ENCODE measurements at regions not wholly inside any gene's neighbourhood (a gene's known extent, or its start where the extent isn't known, plus 50 kb on each side); places are given as distances from the start of the nearest gene placed in this dataset.
A peak's percentile ranks its signal among the peaks of the same experiment; 100 is the strongest.
"Not testable (repeated sequence)": the region's sequence is repeated elsewhere in the genome, so short reads cannot be mapped to it uniquely, and the experiment has no call there.

DNA sequence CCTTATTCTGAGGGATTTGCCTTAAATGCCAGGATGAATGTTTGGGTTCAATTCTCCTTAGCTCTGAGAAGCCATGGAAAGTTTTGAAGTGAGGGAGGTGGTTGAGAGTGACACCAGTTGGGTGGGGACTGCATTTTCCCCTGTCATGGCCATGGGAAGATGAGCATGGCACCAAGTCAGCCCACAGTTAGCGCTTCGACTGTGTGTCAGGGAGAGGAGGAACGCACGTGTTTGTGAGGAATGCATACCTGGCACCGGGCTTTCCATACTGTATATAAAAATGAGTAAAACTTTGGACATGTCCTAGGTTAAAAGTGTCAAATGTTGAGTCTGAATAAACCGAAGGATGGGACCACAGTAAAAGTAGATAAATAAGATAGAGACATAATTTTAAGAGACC, 187.5 kb upstream of the KL start:
- DNase-seq = no peak

DNA sequence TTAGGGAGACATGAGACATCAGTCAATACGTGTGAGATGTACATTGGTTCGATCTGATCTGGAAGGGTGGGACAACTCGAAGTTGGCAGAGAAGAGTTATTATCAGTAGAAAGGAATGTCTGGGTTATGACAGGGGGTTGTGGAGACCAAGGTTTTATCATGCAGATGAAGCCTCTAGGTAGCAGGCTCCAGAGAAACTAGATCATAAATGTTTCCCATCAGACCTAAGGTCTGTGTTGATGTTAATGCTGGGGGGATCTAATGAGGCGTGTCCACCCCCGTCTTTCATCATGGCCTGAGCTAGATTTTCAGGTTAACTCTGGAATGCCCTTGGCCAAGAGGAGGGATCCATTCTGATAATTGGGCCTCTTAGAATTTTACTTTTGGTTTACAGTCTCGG, 187.0 kb upstream of the KL start:
- no peak for DNase-seq

DNA sequence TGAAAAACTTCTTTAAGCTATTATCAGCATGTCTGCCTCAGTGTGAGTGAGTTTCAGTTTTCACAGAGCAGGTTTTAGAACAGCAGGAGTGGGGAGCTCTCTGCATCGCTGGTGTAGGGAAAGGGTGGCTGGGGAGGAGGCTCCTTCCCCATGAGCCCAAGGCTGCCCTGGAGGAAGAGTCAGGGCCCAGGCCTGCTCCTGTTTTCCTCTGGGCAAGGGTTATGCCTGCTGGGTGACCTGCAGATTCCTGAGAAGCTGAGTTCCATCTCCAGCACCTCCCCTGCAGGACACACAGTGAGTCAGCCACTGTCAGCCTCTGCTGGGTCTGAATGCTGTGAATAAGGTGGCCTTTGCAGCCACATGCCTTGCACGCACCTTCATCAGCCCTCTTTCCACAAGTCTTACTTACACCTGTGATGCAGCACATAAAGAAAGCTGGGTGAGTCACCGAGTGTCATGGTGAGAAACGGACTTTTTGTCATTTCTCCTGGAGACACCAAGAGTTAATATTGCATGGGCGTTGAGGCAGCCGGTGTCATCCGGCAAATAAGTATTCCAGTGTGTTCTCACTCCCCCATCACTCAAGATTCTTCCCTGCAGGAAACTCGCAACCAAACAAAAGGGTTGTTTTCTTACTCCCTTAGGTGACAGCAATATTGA, 186.4 kb upstream of the KL start:
- DNase-seq = no peak

DNA sequence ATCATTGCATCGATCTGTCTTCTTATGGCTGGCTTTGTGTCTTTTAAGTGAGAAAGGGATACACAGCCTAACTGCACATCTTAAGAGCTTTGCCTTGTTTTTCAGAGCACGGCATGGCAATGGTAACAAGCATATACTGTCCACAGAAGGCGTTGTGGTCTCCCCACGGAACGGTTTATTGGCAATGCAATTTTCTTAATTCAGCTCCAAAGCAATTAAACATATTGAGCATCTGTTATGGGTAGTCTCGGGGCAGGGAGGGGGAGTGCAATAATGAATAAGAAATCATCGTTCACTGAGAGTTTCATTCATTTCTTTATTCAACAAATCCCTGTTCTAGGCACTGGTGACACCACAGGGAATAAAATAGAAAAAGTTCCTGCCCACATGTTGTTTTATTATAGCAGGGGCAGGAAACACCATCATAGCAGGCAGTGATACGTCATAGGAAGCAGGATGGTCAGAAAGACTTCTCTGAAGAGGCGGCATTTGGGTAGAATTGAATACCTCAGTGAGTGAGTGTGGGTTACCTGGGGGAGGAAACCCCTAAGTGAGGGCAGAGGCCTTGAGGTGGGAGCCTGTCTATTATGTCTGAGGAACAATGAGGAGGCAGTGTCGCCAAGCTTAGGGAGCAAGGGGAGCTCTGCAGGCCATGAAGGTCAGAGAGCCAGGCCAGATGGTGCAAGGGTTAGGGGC, 185.7 kb upstream of the KL start:
- DNase-seq = no peak

DNA sequence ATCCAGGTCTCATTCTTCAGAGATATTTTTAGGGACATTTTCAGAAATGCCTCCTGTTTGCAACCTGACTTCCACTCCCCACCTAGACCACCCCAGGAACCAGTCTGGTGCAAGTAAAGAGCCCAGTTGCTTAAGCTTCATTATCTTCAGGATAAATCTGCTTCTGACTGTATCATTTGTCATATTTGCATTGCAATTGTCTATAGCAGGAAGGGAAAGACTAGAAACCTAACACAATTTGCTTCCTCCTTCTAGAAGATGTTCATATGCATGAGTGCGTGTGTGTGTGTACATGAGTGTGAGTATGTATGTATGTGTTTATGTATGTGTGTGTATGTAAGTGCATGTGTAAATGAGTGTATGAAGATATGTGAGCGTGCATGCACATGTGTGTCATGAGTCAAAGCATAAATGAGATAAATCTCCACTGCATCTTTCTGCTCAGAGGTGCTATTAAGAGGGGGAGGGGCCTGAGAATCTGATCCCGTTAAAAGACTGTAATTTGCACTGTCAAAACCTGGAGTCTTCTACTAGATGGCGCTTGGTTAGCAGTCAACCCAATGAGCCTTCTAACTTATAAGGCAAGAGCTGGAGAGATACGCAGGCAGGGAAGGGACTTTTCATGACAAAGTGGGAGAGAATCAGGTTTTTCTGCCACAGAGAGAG, 178.8 kb upstream of the KL start:
- no peak for DNase-seq

DNA sequence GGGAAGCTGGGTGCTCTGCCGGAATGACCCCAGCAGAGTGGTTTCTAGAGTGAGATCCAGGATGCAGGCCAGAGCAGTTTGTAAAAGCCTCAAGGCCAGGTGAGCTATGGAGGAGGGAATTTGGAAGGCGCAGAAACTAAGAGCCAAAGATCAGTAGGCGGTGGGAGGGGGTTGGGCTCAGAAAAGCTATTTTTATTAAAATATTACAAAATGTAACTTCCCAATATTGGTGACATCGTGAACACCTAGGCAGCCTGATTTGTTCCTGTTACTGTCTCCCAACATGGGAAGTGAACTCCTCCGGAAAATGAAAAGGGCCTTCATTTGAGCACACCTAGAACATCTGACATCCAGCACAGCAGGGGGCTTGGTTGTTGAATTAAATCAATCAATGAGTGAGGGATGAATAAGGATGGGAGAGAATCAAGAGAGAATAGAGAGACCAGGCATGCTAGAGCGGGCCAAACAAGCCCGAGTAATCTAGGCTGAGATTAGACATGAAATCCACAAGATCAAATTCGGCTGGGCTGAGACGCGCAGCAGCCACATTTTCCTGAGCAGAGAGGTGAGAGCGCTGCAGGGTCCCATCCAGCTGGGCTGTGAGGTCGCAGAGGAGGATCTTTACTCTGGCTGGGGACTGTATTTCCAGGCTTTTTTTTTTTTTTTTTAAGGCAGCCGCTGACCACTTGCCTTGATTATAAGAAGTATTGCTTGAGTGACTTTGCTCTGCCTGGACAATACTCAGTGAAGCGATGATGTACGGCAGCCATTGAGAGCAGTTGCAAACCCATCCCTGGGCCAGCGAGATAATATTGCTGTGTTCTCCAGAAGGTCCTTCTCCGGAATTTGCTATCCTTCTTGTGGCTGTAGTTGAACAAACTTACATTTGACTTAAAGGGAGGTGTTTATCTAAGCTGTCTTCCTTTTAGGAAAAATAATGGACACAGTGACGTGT, 178.0 kb upstream of the KL start:
- no peak for DNase-seq

DNA sequence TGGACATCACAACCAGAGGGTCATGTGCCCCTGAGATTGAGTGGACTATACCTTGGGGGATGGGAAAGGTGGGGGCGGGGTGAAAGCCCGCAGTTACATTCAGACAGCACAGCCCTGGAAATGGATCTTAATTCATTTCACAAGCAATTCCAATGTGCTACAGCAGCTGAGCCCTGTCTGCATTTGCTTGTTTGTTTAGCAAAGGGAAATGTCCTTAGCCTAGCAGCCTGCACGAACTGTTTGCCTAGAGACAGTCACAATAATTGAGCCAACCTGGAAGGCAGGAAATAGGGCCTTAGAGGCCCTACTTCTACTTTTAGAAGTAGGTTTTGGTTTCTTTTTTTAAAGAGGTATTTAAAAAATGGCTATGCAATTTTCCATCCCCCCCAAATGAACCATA, 177.3 kb upstream of the KL start:
- peak; percentile 82 for DNase-seq

DNA sequence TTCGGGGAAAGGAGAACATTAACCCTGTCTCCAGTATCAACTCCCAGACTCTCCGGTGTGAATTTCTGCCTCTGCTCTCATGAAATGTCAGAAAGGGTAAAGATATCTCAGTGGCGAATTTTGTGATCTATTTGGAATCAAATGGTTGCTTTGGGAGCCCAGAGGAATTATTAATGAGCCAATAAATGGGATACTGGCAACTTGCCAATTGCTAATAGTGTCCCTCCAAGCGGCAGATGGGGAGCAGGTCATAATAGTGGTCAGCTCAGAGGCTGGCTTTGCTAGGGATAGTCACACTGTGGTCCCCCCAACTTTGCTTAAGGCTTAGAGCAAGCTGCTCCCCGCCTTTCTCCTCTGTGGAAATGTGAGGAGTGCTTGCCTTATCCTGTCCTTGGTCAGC, 176.1 kb upstream of the KL start:
- DNase-seq = no peak

DNA sequence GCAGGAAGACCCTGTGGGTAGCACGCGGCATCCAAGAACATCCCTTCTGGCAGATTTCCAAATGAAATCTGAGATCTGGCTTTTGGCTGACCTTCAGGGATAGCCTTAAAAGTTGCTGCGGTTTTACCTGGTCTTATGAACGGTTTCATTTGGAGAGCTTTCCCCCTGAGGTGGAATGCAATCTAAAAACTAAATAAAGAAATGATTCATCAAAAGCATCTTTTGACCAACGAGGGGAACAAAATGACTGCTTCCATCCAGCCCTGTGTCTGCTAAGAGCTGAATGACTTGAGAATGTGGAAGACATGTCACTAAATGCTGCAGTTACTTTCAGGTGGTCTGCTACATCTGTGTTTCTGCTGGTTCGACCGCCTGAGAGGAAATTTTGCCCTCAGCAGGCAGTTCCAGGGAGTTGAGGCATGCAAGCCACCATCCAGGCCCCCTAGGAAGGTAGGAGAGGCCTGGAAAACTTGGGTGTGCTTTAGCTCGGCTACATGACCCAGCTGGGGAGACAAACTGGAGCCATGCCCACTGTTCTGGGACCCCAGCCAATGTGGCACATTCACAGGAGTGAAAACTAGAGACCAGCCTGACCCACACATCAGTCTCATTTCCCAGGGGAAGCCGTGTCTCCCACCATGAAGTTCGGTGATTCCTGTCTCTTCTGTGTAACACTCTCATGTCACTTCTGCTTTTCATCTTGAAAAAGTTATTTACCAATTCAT, 175.1 kb upstream of the KL start:
- no peak for DNase-seq

DNA sequence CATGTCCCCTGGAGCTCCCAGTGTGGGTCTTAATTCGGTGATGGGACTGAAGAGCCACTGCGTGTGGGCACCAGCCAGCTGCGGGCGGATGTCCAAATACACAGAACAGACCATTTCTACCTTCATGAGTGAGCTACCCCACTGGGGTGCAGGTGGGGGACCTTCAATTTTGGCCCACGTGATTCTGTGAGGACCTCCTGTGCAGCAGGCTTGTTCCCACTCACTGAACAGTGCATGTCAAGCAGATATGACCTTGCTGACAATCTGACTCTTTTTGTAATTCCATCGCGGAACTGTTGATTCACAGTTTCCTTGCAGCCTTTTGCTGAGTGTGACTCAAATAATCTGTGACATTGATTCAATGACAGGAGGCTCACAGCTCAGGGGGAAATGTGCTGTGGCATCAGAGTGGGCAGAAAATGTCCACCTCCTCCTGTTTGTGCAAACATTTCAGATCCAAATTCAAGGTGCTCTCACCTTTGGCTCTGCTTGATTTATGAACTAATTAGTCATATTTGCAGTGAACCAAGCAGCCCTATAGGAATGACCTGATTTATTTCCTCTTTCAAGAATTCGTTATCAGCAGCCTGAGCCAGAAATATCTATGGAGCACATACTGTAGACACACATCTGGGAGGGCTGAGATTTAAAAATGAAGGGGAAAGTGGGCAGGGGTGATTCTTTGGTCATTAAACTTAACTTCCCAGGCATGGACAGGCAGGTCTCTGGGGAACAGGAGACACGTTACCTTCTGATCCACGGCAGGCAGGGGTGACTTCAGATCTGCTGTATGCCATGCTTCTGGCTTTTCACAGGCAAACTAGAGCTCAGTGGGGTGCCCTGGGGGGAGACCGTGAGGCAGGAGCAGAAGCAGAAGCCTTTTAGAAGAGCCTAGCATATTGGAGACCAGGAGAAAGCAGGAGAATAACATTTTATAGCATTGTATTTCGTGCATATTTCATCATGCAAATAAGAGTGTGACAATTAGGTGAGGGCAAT, 170.0 kb upstream of the KL start:
- no peak for DNase-seq

DNA sequence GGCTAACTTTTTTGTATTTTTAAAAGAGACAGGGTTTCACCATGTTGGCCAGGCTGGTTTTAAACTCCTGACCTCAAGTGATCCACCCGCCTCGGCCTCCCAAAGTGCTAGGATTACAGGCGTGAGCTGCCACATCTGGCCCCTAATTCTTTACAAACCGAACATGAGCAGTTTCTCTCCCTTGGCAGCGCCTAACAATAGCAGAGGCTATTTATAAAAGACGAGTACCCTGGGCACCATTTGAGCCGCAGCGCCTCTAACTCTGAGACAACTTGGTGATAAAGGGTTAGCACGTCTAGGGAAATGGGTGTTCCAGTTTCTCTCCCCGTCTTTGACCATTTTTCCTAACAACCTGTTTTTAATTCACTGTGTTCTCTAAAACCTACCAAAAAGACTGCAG, 168.2 kb upstream of the KL start:
- not testable (repeated sequence) for DNase-seq

DNA sequence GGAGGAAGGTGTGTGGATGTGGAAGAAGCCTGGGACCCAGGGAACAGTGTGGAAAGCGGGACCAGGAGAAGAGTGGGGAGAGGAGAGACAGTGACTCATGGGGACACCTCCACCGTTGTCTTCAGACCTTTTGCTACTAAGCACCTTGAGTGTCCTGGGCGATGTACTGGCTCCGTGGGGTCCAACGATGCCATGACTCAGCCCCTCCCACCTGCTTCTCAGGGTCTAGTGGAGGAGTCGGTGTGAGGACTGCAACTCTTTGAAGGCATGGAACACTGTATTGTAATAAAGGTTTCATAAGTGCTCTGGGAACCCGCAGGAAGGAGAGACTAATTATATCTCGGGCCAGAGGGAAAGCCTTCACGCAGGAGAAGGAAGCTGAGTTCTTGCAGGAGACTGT, 166.9 kb upstream of the KL start:
- DNase-seq = no peak

DNA sequence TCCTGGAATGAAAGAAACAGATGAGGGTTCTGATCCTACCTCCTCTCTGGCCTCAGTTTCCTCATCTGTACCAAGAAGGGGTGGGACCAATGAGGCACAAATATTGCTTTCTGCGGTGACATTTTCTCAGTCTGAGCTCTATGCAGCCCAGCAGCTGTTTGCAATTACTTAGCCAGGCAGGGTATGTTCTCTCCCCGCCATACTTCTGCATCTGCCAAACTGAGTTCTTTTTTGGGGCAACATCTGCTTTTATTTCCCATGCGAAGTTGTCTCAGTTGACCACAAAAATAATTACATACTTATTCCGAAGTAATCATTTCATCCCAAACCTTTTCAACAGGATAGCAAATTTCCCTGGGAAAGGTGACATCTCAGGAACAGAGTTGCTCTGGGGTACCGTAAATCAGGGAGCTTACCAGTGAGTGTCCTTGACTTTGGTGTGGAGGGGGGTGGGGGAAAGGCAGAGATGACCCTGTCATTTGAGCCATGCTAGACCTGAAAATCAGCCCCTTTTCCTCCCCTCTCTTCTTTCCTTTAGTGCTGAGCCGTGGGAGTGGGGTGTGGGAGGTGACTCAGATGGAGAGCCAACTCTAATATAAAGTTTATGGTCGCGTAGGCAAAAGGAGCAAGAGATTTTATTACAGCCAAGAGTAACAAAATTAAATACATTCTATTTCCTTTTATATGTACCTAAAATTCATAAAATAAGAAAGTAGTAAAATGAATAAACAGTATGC, 165.7 kb upstream of the KL start:
- DNase-seq = no peak

DNA sequence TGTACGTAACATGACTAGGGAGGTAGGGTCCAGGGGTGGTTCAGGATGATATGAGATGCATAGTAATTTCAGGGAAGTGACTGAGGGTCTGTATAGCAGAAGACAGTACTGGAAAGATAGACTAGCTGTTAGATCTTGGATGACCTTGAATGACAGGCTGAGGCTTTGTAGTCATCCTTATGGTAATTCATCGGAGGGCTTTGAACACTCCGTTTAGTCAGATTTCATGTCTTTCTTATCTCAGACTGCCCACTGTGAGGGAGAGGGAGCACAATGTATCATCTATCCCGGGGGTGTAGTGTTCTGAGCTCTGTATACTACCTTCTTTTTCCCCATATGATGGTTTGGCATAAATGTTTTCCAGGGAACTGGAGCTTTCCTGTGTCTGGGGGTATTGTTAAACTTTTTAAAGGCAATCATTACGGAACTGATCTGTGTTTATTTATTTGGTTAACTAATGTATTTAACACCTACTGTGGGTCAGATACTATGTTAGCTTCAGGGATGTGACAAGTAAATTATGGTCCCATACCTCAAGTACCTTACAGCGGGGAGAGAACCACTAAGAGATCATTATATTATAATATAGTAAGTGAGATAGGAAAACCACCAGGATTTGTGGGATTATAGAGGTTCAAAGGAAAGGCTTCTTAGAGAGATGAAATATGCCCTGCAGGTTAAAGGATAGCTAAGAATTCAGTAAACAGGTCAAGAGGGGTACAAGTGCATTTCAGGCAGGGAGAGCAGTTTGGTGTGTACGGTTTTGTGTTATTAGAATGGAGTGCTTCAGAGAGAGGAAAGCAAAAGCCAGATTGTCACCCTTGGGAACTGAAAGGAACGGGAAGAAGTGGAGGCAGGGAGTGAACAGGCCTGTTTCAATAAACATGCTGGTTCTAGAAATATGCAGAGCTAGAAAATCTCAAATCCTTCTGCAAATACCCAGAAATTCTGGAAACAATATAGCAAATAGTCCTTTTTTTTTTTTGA, 164.8 kb upstream of the KL start:
- DNase-seq = no peak

DNA sequence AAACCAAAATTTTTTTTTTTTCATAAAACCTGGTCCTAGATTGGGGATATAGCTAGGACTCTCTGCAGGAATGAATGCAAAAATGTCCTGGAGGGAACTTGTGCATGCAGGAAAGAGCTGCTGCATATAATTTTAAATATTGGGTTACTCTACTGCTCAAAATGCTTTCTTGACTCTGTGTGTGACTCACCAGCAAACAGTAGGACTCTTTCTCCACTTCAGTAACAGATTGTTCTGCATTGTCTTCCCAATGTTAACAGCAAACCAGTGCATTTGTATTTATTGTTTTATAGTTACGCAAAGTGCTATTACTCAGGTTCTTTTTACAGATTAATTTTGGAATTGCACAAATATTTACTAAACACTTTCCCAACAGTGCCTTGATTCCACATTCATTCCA, 163.7 kb upstream of the KL start:
- no peak for DNase-seq

DNA sequence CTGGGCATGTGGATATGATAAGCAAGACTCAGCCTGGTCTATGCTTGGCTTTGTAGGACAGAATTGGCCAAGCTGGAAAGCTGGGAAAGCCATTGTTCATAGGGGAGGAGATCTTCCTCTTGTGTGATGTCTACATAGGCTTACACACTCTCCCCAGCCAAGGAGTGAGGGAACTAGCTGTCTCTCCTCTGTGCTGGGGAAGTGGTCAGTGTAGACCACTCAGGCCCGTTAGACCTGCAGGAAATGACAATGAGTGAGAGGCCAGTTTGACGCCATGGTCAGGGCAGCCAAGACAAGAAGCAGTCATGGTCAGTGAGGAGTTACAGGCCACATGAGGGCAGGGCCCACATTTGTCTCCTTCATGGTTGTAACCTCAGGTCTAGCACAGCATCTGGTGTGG, 159.1 kb upstream of the KL start:
- DNase-seq = no peak

DNA sequence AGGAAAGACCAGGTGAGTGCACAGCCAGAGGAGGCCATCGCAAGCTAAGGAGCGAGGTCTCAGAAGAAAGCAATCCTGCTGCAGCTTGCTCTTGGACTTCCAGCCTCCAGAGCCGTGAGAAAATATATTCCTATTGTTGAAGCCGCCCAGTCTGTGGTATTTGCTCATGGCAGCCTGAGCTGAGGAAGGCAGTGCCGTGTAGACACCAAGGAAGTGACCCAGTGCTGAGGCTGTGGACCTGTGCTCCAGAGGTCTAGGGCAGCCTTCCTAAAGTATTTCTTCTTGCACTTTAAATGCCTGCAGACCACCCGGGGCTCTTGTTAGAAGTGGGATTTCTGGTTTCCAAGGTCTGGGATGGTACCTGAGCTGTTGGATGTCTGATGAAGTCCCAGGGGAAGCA, 158.5 kb upstream of the KL start:
- no peak for DNase-seq

DNA sequence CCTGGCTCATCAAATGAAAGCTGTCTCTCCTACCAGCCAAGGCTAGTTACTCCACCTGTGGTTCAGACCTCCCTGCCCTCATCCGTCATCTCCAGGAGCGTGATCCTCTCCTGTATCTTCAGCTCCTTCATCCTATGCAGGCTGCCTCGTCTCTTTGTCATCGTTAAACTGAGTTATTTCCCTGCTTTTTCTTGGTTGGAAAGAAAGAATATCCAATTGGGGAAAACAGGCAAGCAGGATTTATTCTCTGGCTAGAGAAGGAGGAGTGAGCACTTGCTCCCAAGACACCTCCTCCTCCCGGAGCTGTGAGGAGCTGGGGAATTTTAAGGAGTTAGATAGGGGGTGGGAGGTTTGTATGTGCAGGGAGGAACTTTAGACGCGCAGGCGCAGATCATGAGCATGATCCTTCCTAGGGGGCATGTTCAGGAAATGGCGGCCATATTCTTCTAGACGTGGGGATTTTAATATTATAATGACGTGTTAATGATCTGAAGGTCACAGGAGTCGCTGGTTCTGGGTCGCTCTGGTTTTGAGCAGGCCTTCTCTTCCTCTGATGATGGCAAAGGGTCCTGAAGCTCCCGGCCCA, 156.4 kb upstream of the KL start:
- DNase-seq = no peak

DNA sequence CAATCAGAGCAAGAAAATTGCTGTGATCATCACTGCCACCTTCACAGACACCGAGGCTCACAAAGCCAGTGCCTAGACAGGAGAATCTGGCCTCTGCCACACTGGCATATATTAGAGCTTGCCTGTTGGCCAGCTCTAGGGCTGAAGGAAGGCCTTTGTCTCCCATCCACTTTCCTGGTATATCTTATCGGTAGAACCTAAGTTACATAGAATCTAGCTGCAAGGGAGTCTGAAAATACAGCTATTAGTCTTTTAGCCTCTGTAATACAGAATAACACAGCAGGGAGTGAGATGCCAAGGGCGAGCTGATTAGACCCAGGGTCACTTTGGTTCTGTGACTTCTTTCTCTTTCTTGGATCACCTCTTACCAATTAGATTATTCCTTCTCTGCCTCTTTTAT, 154.9 kb upstream of the KL start:
- no peak for DNase-seq
